Body of pancreas (tissue), 4 donors: ENCODE measurements at regions not wholly inside any gene's neighbourhood (a gene's known extent, or its start where the extent isn't known, plus 50 kb on each side); places are given as distances from the start of the nearest gene placed in this dataset.

Experiments
- CTCF ChIP-seq, 7 experiments: fragments of 450-650 bp in 4 of 7; fragments of 200-600 bp in 3 of 7; sonication (generic) in 3 of 7; IDR thresholded peaks; one replicate each; pipeline ENCODE4 v1.5.1; 2016 to 2019; ENCODE audit warnings: antibody characterized with exemption in 7 of 7
- POLR2A ChIP-seq, 3 donors: fragments of 450-650 bp; IDR thresholded peaks; one replicate each; pipeline ENCODE4 v1.6.1; 2016; ENCODE audit warnings: antibody characterized with exemption in 3 of 3, mild to moderate bottlenecking in 2 of 3

- TF ChIP-seq POLR2A (IDR thresholded peaks at IDR 0.05) (no peak), CTCF (IDR thresholded peaks at IDR 0.05) (no peak)
These were observed 76.4 kb upstream of the WWC2 start for GRCh38 chr4:183022617-183023016.
